ENCODE measurements at regions not wholly inside any gene's neighbourhood (a gene's known extent, or its start where the extent isn't known, plus 50 kb on each side); places are given as distances from the start of the nearest gene placed in this dataset.

DNA sequence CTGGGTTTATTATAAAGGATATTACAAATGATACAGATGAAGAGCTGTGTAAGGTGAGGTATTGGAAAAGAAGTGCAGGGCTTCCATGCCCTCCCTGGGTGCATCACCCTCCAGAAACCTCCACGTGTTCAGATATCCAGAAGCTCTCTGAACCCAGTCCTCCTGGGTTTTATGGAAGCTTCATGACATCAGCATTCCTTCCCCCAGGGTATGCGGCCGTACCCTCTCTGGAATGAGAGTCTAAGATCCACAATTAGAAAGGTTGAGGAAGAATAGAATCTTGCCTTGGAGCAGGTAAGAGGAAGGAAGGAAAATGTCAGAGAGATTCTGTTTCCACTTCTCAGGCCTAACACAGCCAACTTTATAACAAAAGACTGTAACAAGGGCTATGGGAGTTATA is 208.2 kb upstream of the DCC start:
- H3K4me1 ChIP-seq, result no peaks in the 10 kb centered on the region
- no peak overlapping the region for H3K4me3 ChIP-seq
- no peak for TF ChIP-seq CTCF (IDR thresholded peaks at IDR 0.05)
- TF ChIP-seq POLR2A (IDR thresholded peaks at IDR 0.05), result no peak
- no peak for DNase-seq
- no peaks in the 10 kb centered on the region for H3K36me3 ChIP-seq
- no peak overlapping the region for H3K27ac ChIP-seq
- H3K9me3 ChIP-seq, result no peaks in the 10 kb centered on the region
- H3K27me3 ChIP-seq, result no peaks in the 10 kb centered on the region

DNA sequence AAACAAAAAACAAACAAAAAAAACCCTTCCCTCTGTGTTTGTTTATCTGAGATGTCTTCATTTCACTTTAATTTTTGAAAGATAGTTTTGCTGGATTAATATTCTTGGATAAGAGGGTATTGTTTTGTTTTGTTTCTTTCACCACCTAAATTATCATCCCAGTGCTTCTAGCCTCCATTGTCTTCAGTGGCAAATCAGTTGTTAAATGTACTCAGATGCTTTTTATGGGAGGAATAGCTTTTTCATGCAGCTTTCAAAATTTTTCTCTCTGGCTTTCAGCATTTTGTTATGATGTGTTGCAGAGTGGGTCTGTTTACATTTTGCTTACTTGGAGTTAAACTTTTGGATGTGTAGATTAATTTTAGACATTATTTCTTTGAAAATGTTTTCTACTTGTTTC is 203.5 kb upstream of the DCC start:
- TF ChIP-seq CTCF (IDR thresholded peaks at IDR 0.05) (no peak), POLR2A (IDR thresholded peaks at IDR 0.05) (no peak)
- H3K9me3 ChIP-seq, result no peaks in the 10 kb centered on the region
- H3K27me3 ChIP-seq, result no peaks in the 10 kb centered on the region
- no peak overlapping the region for H3K4me3 ChIP-seq
- no peaks in the 10 kb centered on the region for H3K36me3 ChIP-seq
- H3K4me1 ChIP-seq, result no peaks in the 10 kb centered on the region
- no peak for DNase-seq
- no peak overlapping the region for H3K27ac ChIP-seq

- H3K27me3 ChIP-seq, result no peaks in the 10 kb centered on the region
- no peak overlapping the region for H3K27ac ChIP-seq
- no peak overlapping the region for H3K4me3 ChIP-seq
- no peaks in the 10 kb centered on the region for H3K4me1 ChIP-seq
- no peaks in the 10 kb centered on the region for H3K36me3 ChIP-seq
- no peaks in the 10 kb centered on the region for H3K9me3 ChIP-seq
- no peak for TF ChIP-seq POLR2A (IDR thresholded peaks at IDR 0.05)
- no peak for TF ChIP-seq CTCF (IDR thresholded peaks at IDR 0.05)
- DNase-seq, result no peak
Measured at GRCh38 chr18:52140986-52141385, 199.0 kb upstream of the DCC start.

- no peaks in the 10 kb centered on the region for H3K27me3 ChIP-seq
- no peak for TF ChIP-seq POLR2A (IDR thresholded peaks at IDR 0.05)
- TF ChIP-seq CTCF (IDR thresholded peaks at IDR 0.05), result no peak
Measured at GRCh38 chr18:52150050-52150449, 189.9 kb upstream of the DCC start.

GRCh38 chr18:52152036-52152435 is 188.0 kb upstream of the DCC start:
- Histone ChIP-seq H3K36me3 (no peaks in the 10 kb centered on the region), H3K27me3 (no peaks in the 10 kb centered on the region), H3K4me3 (no peak overlapping the region), H3K27ac (no peak overlapping the region), H3K9me3 (no peaks in the 10 kb centered on the region), H3K4me1 (no peaks in the 10 kb centered on the region)
- DNase-seq, result no peak
- no peak for TF ChIP-seq POLR2A (IDR thresholded peaks at IDR 0.05)
- no peak for TF ChIP-seq CTCF (IDR thresholded peaks at IDR 0.05)

More at GRCh38 chr18:52150050-52150449, 189.9 kb upstream of the DCC start:
- no peaks in the 10 kb centered on the region for H3K9me3 ChIP-seq
- H3K36me3 ChIP-seq, result no peaks in the 10 kb centered on the region
- H3K4me1 ChIP-seq, result no peaks in the 10 kb centered on the region
- no peak overlapping the region for H3K4me3 ChIP-seq
- DNase-seq, result no peak
- H3K27ac ChIP-seq, result no peak overlapping the region

GRCh38 chr18:52156166-52156565 is 183.8 kb upstream of the DCC start:
- no peaks in the 10 kb centered on the region for H3K36me3 ChIP-seq
- no peaks in the 10 kb centered on the region for H3K9me3 ChIP-seq
- DNase-seq, result no peak
- H3K4me3 ChIP-seq, result no peak overlapping the region
- no peaks in the 10 kb centered on the region for H3K4me1 ChIP-seq
- no peak for TF ChIP-seq CTCF (IDR thresholded peaks at IDR 0.05)
- TF ChIP-seq POLR2A (IDR thresholded peaks at IDR 0.05), result no peak
- H3K27me3 ChIP-seq, result no peaks in the 10 kb centered on the region
- no peak overlapping the region for H3K27ac ChIP-seq
